ENCODE measurements at regions not wholly inside any gene's neighbourhood (a gene's known extent, or its start where the extent isn't known, plus 50 kb on each side); places are given as distances from the start of the nearest gene placed in this dataset.
"Not testable (repeated sequence)": the region's sequence is repeated elsewhere in the genome, so short reads cannot be mapped to it uniquely, and the experiment has no call there.

GRCh38 chr22:35484651-35485556 is 55.7 kb upstream of the RASD2 start:
- H3K9ac ChIP-seq (ENCODE audit: low read length in 2 of 2): no peak overlapping the region
- H3K4me1 ChIP-seq (ENCODE audit: control insufficient read depth, insufficient read depth, low read length): peaks cover 15% of the 10 kb centered on the region
- no peak overlapping the region for H3K27ac ChIP-seq (ENCODE audit: low read length)
- no peaks in the 10 kb centered on the region for H3K27me3 ChIP-seq (ENCODE audit: control insufficient read depth in 1 of 2, insufficient read depth in 2 of 2, low read length in 2 of 2)
- H3K4me3 ChIP-seq (ENCODE audit: low read length in 2 of 2): no peak overlapping the region
- no peaks in the 10 kb centered on the region for H3K36me3 ChIP-seq (ENCODE audit: control insufficient read depth in 2 of 2, insufficient read depth in 2 of 2, low read length in 2 of 2)
- H3K9me3 ChIP-seq (ENCODE audit: control insufficient read depth in 2 of 2, low read length in 2 of 2): no peaks in the 10 kb centered on the region

DNA sequence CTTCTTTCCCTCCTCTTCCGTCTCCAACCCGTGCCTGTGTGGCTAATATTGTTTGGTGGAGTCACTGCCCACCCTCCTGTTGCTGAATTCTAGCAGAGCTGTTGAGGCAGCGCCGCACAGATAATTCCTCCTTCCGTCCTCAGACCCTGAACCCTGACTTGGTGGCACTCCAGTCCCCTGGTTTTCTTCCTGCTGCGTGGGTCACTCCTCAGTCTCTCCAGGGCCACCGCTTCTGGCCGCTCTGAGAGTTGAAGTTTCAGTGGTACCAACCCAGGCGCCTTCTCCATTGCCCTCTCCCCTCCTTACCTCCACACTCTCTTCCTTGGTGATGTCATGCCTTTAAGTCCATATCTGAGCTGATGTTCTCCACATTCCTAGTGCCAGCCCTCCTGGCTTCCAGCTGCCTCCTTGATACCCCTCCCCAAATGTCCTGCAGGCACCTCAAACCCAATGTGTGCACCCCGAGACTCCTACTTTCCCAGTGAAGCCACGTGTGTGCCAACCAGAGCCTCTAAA is 54.5 kb upstream of the RASD2 start:
- Histone ChIP-seq H3K27ac (ENCODE audit: low read length) (no peak overlapping the region), H3K9ac (ENCODE audit: low read length in 2 of 2) (no peak overlapping the region), H3K27me3 (ENCODE audit: control insufficient read depth in 1 of 2, insufficient read depth in 2 of 2, low read length in 2 of 2) (no peaks in the 10 kb centered on the region), H3K9me3 (ENCODE audit: control insufficient read depth in 2 of 2, low read length in 2 of 2) (no peaks in the 10 kb centered on the region), H3K4me1 (ENCODE audit: control insufficient read depth, insufficient read depth, low read length) (peaks cover 2% of the 10 kb centered on the region), H3K4me3 (ENCODE audit: low read length in 2 of 2) (no peak overlapping the region), H3K36me3 (ENCODE audit: control insufficient read depth in 2 of 2, insufficient read depth in 2 of 2, low read length in 2 of 2) (no peaks in the 10 kb centered on the region)

GRCh38 chr22:35487623-35488022 is 53.0 kb upstream of the RASD2 start:
- not testable (repeated sequence) for H3K27me3 ChIP-seq (ENCODE audit: control insufficient read depth in 1 of 2, insufficient read depth in 2 of 2, low read length in 2 of 2); H3K4me3 ChIP-seq (ENCODE audit: low read length in 2 of 2); H3K4me1 ChIP-seq (ENCODE audit: control insufficient read depth, insufficient read depth, low read length); H3K36me3 ChIP-seq (ENCODE audit: control insufficient read depth in 2 of 2, insufficient read depth in 2 of 2, low read length in 2 of 2); H3K27ac ChIP-seq (ENCODE audit: low read length); H3K9ac ChIP-seq (ENCODE audit: low read length in 2 of 2); H3K9me3 ChIP-seq (ENCODE audit: control insufficient read depth in 2 of 2, low read length in 2 of 2)

- Histone ChIP-seq H3K36me3 (ENCODE audit: control insufficient read depth in 2 of 2, insufficient read depth in 2 of 2, low read length in 2 of 2) (no peaks in the 10 kb centered on the region), H3K9ac (ENCODE audit: low read length in 2 of 2) (no peak overlapping the region), H3K27ac (ENCODE audit: low read length) (no peak overlapping the region), H3K27me3 (ENCODE audit: control insufficient read depth in 1 of 2, insufficient read depth in 2 of 2, low read length in 2 of 2) (no peaks in the 10 kb centered on the region), H3K4me3 (ENCODE audit: low read length in 2 of 2) (no peak overlapping the region), H3K9me3 (ENCODE audit: control insufficient read depth in 2 of 2, low read length in 2 of 2) (no peaks in the 10 kb centered on the region), H3K4me1 (ENCODE audit: control insufficient read depth, insufficient read depth, low read length) (no peaks in the 10 kb centered on the region)
Measured at GRCh38 chr22:35488513-35488912, 52.1 kb upstream of the RASD2 start.

DNA sequence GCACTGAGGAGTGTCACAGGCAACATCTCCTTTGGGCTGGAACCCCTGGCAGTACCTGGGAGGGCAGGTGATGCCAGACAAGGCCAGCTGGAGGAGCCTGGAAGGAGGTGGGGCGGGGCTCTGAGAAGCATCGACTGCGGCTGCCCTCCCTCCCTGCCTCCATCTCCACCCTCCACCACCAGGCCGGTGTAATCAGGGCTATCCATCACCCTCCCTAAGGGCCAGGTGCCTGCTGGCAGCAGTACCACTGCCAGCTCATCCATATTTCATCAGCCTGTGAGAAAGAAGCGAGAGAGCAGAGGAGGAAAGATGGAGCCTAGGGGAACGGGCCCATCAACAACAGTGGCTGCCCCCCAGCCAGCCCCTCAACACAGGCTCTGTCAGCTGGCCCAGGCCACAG is 51.4 kb upstream of the RASD2 start:
- Histone ChIP-seq H3K4me1 (ENCODE audit: control insufficient read depth, insufficient read depth, low read length) (no peaks in the 10 kb centered on the region), H3K4me3 (ENCODE audit: low read length in 2 of 2) (no peak overlapping the region), H3K27me3 (ENCODE audit: control insufficient read depth in 1 of 2, insufficient read depth in 2 of 2, low read length in 2 of 2) (no peaks in the 10 kb centered on the region), H3K9ac (ENCODE audit: low read length in 2 of 2) (no peak overlapping the region), H3K27ac (ENCODE audit: low read length) (no peak overlapping the region), H3K36me3 (ENCODE audit: control insufficient read depth in 2 of 2, insufficient read depth in 2 of 2, low read length in 2 of 2) (no peaks in the 10 kb centered on the region), H3K9me3 (ENCODE audit: control insufficient read depth in 2 of 2, low read length in 2 of 2) (no peaks in the 10 kb centered on the region)

All from stomach smooth muscle (tissue), 2 donors.